ENCODE measurements at regions not wholly inside any gene's neighbourhood (a gene's known extent, or its start where the extent isn't known, plus 50 kb on each side); places are given as distances from the start of the nearest gene placed in this dataset.
A peak's percentile ranks its signal among the peaks of the same experiment; 100 is the strongest.

GRCh38 chr11:8329847-8330361 is 66.2 kb upstream of the LMO1 start:
- no peaks in the 10 kb centered on the region for H3K9me3 ChIP-seq (ENCODE audit: insufficient read depth, low read length)
- no peaks in the 10 kb centered on the region for H3K36me3 ChIP-seq (ENCODE audit: low read length)
- H3K9me2 ChIP-seq (replicated peaks; ENCODE audit: insufficient read depth, low read length), result no peaks in the 10 kb centered on the region
- H3K4me3 ChIP-seq (ENCODE audit: insufficient read depth, low read length, poor library complexity, severe bottlenecking), result no peak overlapping the region
- H3K79me2 ChIP-seq (ENCODE audit: insufficient read depth, low read length), result no peaks in the 10 kb centered on the region
- TF ChIP-seq EZH2phosphoT487 (conservative IDR thresholded peaks at IDR 0.05; ENCODE audit: low read length), result no peak
- no peak for TF ChIP-seq CTCF (IDR thresholded peaks at IDR 0.05; ENCODE audit: insufficient read depth, low read length, poor library complexity, severe bottlenecking)
- H3K27me3 ChIP-seq (ENCODE audit: low read length), result no peaks in the 10 kb centered on the region
- H4K20me1 ChIP-seq (ENCODE audit: low read depth, low read length), result no peaks in the 10 kb centered on the region
- H3K9ac ChIP-seq (ENCODE audit: low read length), result no peak overlapping the region
- no peak overlapping the region for H3K4me2 ChIP-seq (ENCODE audit: low read depth, low read length, poor library complexity, severe bottlenecking)
- no peaks in the 10 kb centered on the region for H3F3A ChIP-seq (ENCODE audit: insufficient read depth)
- H2AFZ ChIP-seq (ENCODE audit: low read depth, low read length, severe bottlenecking), result no peak overlapping the region
- H3K27ac ChIP-seq (ENCODE audit: low read depth, low read length), result no peak overlapping the region

GRCh38 chr11:8329336-8329735 is 65.7 kb upstream of the LMO1 start:
- no peak overlapping the region for H3K9ac ChIP-seq (ENCODE audit: low read length)
- H3K4me2 ChIP-seq (ENCODE audit: low read depth, low read length, poor library complexity, severe bottlenecking), result no peak overlapping the region
- H3K9me2 ChIP-seq (replicated peaks; ENCODE audit: insufficient read depth, low read length), result no peaks in the 10 kb centered on the region
- H2AFZ ChIP-seq (ENCODE audit: low read depth, low read length, severe bottlenecking), result no peak overlapping the region
- no peak overlapping the region for H3K27ac ChIP-seq (ENCODE audit: low read depth, low read length)
- no peak overlapping the region for H3K4me3 ChIP-seq (ENCODE audit: insufficient read depth, low read length, poor library complexity, severe bottlenecking)
- H3K36me3 ChIP-seq (ENCODE audit: low read length), result no peaks in the 10 kb centered on the region
- H3F3A ChIP-seq (ENCODE audit: insufficient read depth), result no peaks in the 10 kb centered on the region
- H4K20me1 ChIP-seq (ENCODE audit: low read depth, low read length), result no peaks in the 10 kb centered on the region
- no peak for TF ChIP-seq EZH2phosphoT487 (conservative IDR thresholded peaks at IDR 0.05; ENCODE audit: low read length)
- TF ChIP-seq CTCF (IDR thresholded peaks at IDR 0.05; ENCODE audit: insufficient read depth, low read length, poor library complexity, severe bottlenecking), result no peak
- H3K79me2 ChIP-seq (ENCODE audit: insufficient read depth, low read length), result no peaks in the 10 kb centered on the region
- H3K27me3 ChIP-seq (ENCODE audit: low read length), result no peaks in the 10 kb centered on the region
- H3K9me3 ChIP-seq (ENCODE audit: insufficient read depth, low read length), result no peaks in the 10 kb centered on the region

- Histone ChIP-seq H3K9me3 (ENCODE audit: insufficient read depth, low read length) (no peaks in the 10 kb centered on the region), H3K4me3 (ENCODE audit: insufficient read depth, low read length, poor library complexity, severe bottlenecking) (no peak overlapping the region), H3K36me3 (ENCODE audit: low read length) (no peaks in the 10 kb centered on the region), H4K20me1 (ENCODE audit: low read depth, low read length) (no peaks in the 10 kb centered on the region), H3K79me2 (ENCODE audit: insufficient read depth, low read length) (no peaks in the 10 kb centered on the region), H3K27me3 (ENCODE audit: low read length) (no peaks in the 10 kb centered on the region), H3K27ac (ENCODE audit: low read depth, low read length) (no peak overlapping the region), H3K4me2 (ENCODE audit: low read depth, low read length, poor library complexity, severe bottlenecking) (no peak overlapping the region), H2AFZ (ENCODE audit: low read depth, low read length, severe bottlenecking) (no peak overlapping the region), H3K9ac (ENCODE audit: low read length) (no peak overlapping the region), H3K9me2 (replicated peaks; ENCODE audit: insufficient read depth, low read length) (no peaks in the 10 kb centered on the region), H3F3A (ENCODE audit: insufficient read depth) (no peaks in the 10 kb centered on the region)
- TF ChIP-seq EZH2phosphoT487 (conservative IDR thresholded peaks at IDR 0.05; ENCODE audit: low read length) (no peak), CTCF (IDR thresholded peaks at IDR 0.05; ENCODE audit: insufficient read depth, low read length, poor library complexity, severe bottlenecking) (peak; percentile 99)
These were observed 65.2 kb upstream of the LMO1 start for GRCh38 chr11:8328848-8329330.
